Activated CD4-positive, alpha-beta T cell treated with anti-CD3 and anti-CD28 coated beads, Interleukin-10, Interleukin-2, amounts not matched to agents 100 ng/mL and 50 ng/mL, durations not matched to agents 16 hours and 8 hours (primary cell): ENCODE measurements at regions not wholly inside any gene's neighbourhood (a gene's known extent, or its start where the extent isn't known, plus 50 kb on each side); places are given as distances from the start of the nearest gene placed in this dataset.
"Not testable (repeated sequence)": the region's sequence is repeated elsewhere in the genome, so short reads cannot be mapped to it uniquely, and the experiment has no call there.

Experiments
- DNase-seq: peaks from one replicate; pipeline ENCODE4 v3.0.0-alpha.2; 2020

GRCh38 chr15:63434576-63435186, 53.0 kb upstream of the CA12 start:
- no peak for DNase-seq

GRCh38 chr15:63435204-63435820, 53.7 kb upstream of the CA12 start:
- no peak for DNase-seq

GRCh38 chr15:63436341-63436740, 54.7 kb upstream of the CA12 start:
- DNase-seq, result no peak

GRCh38 chr15:63436872-63437375, 55.3 kb upstream of the CA12 start:
- peak; percentile 74 for DNase-seq

- peak; percentile 8 for DNase-seq
Measured at GRCh38 chr15:63439536-63440264, 58.1 kb upstream of the CA12 start.

DNA sequence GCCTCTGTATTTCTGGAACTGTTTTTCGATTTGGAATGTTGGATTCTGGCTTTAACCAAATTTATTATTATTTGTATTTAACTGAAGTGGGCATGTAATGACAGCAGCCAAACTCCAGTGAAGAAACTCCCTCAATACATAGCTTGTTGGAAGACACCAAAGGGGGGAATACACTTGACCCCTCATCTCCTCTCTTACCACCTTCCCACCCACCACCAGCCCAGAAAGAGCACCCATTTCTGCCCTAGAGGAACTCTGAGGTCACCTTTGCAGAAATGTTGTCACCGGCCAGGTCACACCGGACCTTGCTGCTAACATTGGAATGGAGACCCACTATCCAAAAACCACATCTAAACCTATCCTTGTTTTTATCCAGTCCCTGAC, 58.6 kb upstream of the CA12 start:
- no peak for DNase-seq

DNA sequence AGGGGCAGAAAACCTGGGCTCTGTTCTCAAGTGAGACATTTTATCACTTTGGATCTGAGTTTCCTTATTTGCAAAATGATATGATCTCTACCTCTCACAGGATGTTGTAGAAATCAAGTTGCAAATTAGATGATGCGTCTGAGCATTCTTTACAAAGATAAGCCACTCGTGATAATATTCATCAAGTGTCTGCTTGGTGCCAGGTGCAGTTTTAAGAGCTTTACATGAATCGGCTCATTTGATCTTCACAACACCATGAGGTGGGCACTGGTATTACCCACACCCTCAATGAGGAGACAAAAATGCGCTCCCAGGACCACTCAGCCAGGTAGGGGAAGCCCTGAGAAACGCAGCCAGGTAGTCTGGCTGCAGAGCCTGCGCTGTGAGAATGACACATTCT, 59.1 kb upstream of the CA12 start:
- DNase-seq, result no peak

GRCh38 chr15:63441266-63441665, 59.6 kb upstream of the CA12 start:
- no peak for DNase-seq

GRCh38 chr15:63442080-63442479, 60.4 kb upstream of the CA12 start:
- DNase-seq, result no peak

DNA sequence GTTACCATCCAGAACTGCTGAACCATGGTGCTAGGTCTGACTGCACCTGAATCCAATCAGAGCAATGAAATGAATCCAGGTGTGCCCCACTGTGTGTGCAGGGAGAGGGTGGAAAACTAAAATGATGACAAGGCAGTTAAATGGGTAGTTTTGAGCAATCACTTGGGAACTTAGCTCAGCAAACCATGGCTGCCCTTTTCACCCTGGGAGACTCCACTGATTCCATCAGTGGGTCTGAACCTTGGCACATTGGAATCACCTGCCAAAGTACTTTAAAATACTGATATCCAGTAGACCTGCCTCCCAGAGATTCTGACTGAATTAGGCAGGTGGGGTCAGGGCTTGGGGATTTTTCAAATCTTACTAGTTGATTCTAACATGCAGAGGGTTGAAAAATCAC, 59.8 kb upstream of the USP3 start:
- DNase-seq, result no peak

- DNase-seq, result no peak
Measured at GRCh38 chr15:63446255-63446654, 58.1 kb upstream of the USP3 start.

DNA sequence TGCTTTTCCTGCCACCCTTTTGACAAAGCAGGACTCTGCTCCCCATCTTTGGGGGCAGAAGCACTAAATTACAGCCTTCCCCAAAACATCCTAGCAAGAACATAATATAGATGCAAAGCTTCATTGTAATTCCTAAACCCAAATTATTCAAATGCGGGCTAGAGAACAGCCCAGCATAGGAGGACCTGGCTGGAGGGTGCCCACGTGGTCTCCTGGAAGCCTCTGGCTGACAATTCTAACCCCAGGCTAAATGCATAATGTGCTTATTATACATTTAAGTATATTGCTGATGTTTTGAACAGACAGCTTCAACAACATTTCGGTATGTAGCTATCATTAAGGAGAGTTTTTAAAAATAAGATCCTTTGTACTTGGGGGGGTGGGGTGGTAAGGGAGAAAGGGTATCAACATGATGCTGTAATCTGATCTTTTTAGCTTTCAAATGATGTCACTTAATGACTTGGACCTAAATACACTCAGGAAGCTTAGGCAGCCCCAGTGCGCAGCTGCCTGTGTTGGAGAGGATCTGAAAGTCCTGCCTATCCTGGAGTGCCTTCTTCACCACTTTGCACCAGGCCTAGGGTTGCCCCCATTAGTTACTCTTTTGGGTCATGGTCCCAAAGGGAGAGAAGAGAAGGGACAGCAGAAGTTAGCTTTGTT, 57.2 kb upstream of the USP3 start:
- DNase-seq, result no peak

DNA sequence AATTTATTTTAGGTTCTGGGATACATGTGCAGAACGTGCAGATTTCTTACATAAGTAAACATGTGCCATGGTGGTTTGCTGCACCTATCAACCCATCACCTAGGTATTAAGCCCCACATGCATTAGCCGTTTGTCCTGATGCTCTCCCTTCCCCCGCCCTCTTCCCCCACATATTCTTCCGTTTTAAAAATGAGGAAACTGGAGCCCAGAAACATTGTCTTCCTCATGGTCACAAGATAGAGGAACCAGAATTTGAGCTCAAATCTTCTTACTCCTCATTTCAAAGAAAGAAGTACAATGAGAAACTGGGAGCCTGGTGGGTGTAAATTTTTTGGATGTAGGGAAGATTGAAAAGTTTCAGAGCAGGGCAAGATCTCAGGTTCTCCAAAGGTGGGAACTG, 56.1 kb upstream of the USP3 start:
- no peak for DNase-seq

GRCh38 chr15:63448872-63449555, 55.4 kb upstream of the USP3 start:
- not testable (repeated sequence) for DNase-seq

GRCh38 chr15:63449731-63450130, 54.7 kb upstream of the USP3 start:
- no peak for DNase-seq

DNA sequence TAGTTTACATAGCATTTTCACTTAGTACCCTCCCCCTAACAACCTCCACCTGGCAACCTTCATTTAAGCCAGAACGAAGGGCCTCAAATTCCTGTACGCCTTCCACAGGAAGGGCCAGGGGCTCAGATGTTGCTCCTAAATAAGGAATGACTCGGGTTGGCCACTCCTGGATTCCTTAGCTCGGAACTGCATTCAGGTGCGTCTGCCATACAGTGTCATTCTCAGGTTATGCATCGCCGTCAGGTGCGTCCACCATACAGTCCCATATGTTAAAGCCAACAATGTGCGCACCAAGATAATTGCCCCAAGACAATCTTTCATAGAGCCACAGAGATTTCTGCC, 53.5 kb upstream of the USP3 start:
- DNase-seq, result no peak

GRCh38 chr15:63451671-63452315, 52.6 kb upstream of the USP3 start:
- DNase-seq, result no peak

- DNase-seq, result no peak
Measured at GRCh38 chr15:63452552-63453136, 51.7 kb upstream of the USP3 start.

- no peak for DNase-seq
Measured at GRCh38 chr15:63453186-63453905, 51.0 kb upstream of the USP3 start.

- DNase-seq, result no peak
Measured at GRCh38 chr15:63454503-63455211, 49.7 kb upstream of the USP3 start.
